ENCODE measurements at regions not wholly inside any gene's neighbourhood (a gene's known extent, or its start where the extent isn't known, plus 50 kb on each side); places are given as distances from the start of the nearest gene placed in this dataset.

DNA sequence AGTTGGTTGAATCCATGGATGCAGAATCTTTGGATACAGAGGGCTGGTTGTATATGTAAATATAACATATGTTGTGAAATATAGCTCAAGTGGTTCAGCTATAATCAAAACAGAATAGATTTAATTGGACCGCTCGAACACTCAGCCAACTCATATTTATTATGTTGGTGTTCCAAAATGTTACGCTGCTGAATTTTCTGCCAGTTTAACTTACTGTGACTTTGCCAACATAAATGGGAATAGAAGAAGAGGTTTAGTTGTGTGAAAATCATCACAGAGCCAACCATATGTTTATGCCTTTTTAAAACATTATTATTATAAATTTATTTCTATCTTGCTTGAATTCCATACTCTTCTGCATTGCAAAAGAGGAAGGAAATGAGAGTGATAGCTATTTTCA, 178.2 kb upstream of the FBXL7 start:
- TF ChIP-seq, protein P1, sequence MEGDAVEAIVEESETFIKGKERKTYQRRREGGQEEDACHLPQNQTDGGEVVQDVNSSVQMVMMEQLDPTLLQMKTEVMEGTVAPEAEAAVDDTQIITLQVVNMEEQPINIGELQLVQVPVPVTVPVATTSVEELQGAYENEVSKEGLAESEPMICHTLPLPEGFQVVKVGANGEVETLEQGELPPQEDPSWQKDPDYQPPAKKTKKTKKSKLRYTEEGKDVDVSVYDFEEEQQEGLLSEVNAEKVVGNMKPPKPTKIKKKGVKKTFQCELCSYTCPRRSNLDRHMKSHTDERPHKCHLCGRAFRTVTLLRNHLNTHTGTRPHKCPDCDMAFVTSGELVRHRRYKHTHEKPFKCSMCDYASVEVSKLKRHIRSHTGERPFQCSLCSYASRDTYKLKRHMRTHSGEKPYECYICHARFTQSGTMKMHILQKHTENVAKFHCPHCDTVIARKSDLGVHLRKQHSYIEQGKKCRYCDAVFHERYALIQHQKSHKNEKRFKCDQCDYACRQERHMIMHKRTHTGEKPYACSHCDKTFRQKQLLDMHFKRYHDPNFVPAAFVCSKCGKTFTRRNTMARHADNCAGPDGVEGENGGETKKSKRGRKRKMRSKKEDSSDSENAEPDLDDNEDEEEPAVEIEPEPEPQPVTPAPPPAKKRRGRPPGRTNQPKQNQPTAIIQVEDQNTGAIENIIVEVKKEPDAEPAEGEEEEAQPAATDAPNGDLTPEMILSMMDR (IDR thresholded peaks at IDR 0.05; ENCODE audit: low read length), result no peak
- no peak for TF ChIP-seq EZH2 (optimal IDR thresholded peaks at IDR 0.05; ENCODE audit: low read depth, low read length)

Data from MM.1S (cell line).